CD1c-positive myeloid dendritic cell (primary cell): ENCODE measurements at regions not wholly inside any gene's neighbourhood (a gene's known extent, or its start where the extent isn't known, plus 50 kb on each side); places are given as distances from the start of the nearest gene placed in this dataset.

ENCODE experiments used
- DNase-seq: peaks from one replicate; pipeline ENCODE4 v3.0.0-alpha.2; 2016; ENCODE audit errors: extremely low spot score

DNA sequence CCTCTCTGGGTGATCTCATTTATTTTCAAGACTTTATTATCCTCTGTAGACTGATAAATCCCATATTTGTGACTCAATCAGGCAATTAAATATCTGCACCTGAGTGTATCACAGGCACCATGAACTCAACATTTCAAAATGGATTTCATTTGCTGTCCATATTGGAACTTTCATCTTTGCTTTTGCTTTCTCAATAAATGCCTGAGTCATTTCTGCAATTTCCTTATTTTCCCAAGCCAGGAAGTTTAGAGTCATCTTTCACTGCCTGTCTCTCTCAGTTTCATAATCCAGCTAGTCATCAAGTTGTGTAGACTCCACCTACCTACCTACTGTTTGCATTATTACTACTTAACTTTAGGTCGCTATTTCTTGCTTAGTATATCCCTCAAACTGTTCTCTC lies 540.9 kb downstream of the LMO4 start:
- DNase-seq = peak; percentile 87

DNA sequence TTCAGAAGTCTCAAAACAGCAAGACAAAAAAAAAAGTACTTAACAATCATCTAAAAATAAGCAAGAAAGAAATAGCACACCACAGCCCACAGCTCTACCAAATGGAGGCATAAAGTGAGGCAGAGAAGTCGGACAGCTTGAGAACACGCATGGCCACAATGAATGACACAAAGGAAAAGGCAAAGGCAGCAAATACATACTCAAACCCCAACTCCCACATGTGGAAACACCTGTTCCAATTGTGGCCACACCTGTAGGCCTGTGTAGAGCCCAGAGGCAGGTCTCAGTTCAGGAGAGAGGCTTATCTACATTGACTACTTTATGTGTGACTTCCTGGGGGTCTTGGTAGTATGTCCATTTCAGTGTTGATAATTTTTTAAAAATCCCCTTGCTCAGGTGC lies 543.5 kb downstream of the LMO4 start:
- no peak for DNase-seq

DNA sequence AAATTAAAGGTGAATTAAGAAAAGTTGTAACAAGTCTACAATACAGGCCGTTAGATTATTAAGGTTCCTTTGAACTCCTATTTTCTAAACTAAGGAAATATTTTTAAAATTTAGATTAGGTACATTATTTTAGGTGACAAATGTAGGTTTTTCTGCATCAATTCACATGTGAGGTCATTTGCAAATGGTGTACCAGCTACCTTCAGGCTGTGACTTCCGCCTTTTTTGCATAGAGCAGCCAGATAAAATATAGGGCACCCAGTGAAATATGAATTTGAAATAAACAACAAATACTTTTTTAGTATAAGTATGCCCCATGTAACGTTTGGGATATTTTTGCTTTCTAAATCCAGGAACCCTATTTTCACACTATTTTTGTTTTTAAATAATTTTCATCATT lies 544.0 kb downstream of the LMO4 start:
- no peak for DNase-seq

DNA sequence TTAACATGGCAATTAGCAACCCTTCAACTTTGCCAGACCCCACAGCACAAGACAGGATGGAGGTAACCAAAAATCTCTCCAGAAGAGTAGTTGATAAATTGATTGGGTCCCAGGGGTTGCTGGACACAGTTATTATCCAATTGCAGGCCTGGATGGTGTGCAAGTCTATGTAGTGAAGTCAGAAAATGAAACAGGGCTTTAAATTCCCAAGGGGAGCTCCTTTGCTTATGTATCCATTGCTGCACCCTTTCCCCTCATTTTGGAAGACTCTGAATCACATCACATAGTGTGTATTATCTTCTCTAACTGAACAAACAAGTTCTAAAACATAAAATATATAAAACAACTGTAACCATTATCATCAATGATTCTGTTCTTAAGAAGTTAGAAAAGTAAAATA lies 550.2 kb downstream of the LMO4 start:
- no peak for DNase-seq

DNA sequence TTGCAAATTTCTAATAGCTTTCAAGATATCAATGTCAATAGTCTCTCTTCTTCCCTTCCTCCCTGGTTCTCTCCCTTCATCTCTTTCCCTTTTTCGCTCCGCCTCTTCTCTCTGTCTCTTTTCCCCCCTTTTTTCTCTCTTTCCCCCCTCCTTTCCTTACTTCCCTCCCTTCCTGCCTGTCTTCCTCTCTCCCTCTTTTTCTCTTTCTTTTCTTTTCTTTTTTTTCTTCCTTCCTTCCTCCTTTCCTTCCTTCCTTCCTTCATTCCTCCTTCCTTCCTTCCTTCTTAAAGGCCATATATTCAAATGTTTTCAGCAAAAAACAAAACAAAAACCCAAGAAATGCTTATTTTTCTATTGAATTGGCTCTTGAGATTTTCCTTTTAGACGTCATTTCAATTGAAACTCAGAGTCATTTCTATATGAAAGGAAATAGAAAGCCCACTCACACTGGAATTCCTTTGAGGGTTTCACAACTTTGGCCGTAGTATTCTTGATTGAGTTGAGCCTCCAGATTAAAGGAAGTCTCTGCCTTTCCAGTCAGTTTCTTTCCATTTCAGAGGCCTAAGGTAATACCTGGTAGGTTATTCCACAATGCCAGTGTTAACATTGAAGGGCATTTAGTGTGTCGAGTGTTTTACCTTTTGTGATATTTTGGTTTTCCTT lies 551.5 kb downstream of the LMO4 start:
- no peak for DNase-seq

DNA sequence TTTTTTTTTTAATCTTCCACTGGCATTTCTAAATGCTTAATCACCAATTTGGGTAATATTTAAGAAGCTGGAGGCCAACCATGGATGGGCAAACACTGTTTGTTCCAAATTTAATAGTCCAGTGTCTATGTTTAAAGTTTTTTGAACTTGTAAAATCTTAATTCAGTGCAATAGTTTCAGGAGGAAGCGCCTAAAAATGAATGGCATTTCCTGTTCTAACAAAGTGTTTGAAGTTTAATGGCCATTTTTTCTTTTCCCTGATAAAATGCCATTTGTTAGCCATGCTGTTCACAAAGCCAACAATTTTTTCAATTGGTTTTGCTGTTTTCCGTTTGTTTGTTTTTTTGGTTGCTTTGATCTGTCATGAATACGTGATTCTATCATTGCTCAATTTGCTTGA lies 552.1 kb downstream of the LMO4 start:
- no peak for DNase-seq

DNA sequence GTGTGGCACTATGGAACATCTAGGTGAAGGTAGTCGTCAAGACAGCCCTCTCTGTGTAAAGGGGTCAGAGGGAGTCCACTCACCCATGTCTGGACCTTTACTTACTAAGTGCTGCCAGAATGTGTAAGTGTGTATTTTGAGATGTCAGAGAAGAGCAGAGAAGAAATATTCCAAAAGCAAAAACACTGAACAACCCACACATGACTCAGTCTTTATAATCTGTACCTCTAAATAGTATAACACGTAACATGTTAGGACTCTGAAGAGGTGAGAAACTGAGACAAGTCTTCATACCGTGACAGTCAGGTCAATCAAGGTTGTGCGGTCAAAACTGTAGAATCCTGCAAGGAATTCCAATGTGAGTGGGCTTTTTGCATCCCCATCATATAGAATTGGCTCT lies 555.2 kb downstream of the LMO4 start:
- DNase-seq = no peak

DNA sequence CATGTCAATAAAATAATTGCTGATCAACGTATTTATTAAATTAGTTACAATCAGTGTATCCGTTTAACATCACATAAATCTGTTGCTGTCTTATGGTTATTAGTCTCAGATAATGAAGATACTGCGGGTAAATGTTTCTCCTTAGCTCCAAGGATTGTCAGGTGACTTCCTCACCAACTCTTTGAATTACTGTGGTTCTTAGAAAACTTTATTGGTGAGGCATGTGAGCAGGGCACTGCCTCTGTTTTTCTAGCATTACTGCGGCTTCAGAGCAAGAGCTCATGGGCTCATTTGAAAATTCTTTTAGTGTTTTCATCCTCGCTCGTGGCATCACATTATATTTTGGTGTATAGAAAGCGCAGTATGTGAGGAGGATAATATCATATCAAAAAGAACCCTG lies 555.9 kb downstream of the LMO4 start:
- DNase-seq = no peak

DNA sequence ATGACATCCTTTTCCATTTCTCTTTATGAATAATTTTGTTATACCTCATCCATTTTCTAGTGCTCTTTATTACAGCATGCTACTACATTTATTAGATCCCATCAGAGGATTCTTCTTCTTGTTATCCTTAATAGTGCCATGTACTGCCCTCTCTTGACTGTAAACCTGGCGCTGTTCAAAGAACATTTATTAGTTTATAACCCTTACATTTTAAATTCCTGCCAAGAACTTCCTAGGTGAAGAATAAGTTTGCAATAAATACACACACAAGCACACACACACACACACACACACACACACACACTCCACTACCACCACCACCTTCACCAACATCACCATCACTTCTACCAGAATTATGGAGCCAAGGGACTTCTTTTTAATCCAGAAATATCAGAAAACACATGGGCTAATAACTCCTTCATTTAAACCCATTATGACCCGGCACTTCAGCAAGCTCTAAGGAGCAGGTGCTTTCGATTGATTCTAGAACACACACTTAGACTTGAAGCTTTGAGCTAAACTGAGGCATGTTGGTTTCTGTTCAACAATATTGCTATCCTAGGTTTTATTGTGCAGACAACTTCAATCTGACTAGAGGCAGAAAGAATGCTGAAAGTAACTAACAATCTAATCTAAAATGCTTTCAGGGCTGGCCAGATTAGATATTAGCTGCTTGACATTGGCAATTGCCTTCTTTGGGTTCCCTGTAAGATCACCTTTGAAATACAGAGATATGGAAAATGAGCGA lies 556.8 kb downstream of the LMO4 start:
- no peak for DNase-seq

DNA sequence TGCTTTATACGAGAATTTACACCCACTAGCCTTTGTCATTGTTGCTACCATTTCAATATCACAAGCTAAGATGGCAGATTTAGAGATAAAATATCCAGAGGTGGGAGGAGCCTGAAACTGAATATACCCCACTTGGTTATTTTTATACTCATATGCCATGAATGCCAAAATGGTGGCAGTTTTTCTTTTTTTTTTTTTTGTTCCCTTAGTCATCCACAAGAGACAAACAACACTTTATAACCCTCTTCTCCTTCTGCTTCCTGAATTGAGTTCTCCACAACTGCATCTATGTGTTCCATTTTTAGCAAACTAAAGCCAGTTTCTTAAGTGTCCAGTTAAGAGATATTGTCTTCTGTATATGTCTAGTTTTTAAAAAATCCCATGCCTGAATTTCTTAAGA lies 558.4 kb downstream of the LMO4 start:
- DNase-seq = no peak

DNA sequence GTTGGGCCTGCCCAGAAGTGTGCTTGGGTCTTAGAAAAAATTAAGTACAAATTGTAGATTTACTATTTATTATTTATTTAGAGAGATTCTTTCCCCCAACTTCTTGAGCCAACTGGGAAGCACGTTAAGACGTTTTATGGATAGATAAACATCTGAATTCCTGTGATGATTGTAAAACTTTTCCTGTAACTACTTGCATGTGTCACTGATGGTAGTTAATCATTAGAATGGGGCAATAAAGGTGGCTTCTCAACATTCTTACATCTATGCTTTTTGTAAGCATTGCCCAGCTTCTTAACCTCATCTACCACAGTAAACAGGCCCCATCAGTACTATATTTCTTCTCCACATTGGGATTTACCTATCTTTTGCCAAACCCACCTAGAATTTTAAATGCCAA lies 559.8 kb downstream of the LMO4 start:
- DNase-seq = no peak

DNA sequence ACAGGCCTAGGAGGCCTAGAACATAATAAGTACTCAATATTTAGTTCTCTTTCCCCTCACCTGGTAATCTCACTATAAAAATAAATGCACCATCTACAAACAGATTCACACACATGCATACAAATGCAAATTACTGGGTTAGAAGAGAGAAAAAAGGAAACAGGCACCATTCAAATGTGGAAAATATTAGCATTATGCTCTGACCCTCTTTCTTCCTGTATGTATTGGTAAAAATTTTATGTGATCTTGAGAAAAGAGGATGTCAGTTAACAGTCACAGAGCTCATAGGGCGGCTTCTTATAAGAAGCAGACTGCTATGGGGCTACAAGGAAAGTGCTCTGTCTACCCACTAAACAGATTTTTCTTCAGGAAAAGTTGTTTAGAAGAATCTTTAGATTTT lies 565.4 kb downstream of the LMO4 start:
- no peak for DNase-seq

DNA sequence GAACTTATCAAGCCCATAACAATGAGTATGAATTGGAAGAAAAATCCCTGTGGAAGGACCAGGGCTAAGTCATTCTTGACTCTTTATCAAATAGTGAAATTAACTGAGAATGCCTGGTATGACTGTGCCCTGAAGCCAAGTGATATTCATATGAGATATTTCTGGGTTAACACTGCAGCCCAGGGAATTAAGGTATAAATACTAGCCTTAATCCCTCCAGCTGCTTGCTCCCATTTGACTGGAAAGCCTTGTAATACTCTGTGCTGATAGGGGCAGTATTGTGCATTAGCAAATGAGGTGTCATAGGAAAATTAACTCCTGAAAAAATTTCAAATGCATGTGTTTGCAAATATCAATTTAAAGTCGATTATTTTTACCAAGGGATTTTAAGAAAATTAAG lies 568.8 kb downstream of the LMO4 start:
- no peak for DNase-seq

DNA sequence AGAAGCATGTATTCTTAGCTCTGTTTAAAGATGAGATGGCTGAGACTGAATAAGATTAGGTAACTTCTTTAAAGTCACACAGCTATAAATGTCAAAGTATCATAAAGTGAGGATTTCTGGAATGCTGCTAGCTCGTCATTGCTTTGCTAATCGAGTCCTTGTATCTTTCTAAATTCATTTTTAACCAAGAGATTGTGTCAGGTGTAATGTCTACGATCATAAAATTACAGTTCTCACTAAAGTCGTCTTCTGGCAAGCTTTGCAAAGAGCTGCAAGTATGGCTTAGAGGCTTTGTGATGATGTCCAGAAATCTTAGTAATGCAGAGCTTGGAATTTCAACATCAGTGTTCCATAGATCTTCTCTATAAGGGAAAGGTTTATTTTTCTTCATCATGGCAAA lies 569.8 kb downstream of the LMO4 start:
- no peak for DNase-seq

DNA sequence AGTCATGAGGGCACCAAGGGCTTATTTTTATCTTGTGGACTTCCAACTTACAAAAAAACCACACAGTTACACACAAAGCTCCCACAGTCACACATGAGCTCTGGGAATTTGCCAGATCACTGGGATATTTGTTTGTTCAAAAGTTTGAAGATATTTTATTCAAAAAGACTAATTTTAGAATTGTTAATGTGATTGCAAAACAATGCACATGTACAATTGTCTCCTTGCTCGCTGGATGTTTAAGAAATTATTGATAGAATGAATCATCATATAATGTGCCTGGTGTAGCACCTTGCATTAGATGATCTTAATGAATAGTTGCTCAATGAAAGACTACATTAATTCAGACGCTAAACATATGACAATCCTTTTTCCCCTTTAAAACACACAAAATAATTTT lies 570.3 kb downstream of the LMO4 start:
- DNase-seq = no peak

DNA sequence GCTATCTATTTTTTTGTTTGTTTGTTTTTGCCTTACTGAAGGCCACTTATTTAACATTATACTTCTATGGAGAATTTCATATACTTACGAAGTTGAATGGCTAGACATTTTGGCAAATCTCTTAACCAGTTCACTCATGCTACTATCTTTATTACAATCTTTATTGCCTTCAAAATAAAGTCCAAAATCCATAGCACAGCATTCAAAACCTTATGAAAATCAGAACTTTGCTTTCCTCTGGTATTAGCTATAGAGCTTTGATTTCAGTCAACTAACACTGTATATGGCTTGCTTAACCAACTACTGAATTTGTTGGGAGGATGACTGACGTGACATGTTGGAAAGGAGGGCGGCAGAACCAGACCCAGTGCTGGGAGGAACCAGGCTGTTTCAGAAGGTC lies 571.1 kb downstream of the LMO4 start:
- no peak for DNase-seq

DNA sequence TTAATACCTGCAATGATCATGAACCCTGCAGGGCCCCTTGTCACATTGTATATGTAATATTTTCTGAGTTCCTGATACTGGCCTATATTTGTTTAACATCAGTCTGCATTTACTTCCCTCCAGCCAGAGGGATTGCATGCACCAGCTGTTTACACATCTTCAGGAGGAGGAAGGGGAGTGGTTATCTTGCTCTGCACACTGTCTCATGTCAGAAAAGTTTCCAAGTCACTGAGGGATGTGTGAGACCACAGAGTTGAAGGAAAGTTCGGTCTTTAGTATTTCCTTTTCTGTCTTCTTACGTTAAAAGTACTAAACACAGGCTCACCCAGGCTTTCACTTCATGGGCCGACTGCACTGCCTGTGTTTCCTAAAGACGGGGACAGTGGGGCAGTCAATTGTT lies 574.1 kb downstream of the LMO4 start:
- DNase-seq = peak; percentile 43

DNA sequence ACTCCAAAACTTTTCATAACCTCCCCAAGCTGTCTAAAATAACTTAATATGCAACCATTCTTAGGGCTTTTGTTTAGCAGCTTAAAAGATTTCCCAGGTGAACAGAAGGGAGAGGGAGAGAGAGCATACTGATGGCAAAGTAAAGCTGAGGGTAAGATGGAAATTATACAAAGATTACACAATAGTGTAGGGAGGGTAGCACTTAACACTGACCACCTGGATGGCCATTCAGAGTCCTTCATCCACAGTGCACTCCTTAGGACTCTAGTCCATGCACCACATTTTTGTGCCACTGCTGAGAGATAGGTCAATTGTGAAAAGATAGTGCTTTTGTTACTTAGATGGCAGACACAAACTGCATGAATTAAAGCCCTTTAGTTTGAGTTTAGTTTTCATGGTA lies 574.6 kb downstream of the LMO4 start:
- no peak for DNase-seq

DNA sequence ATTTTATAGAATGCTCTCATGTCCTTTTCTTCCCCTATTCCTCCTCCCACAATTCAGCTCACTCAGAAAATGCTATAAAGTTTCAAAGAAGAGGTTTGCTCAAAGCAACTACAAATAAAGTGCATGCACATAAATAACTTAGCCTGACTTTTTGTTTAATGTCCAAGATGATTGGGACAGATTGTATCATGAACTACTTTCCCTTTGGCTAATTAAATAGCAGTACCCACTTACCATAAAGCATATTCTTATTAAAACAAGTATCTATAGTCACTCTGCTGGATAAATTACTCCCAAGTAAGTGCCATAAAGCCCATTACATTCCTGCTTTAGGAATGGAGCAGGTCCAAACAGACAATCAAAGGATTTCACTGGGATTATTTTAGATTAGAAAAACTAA lies 576.0 kb downstream of the LMO4 start:
- DNase-seq = no peak

DNA sequence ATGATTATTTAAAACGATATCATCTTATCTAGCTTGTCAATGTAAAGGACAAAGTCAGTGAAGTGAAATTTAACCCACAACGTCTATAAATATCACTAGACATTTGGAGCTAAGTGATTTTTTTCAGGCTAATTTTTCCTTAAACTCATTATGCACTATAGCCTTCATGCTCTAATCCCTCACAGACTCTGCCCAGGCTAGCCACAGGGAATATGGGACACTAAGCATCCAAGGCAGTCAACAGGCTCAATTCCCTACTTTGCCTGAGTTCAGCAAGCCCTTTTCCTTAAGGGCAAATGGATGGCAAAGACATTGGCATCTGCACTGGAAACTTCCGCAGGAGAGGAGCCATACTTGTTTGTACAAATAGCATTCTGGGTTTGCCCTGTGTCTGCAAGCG lies 577.0 kb downstream of the LMO4 start:
- no peak for DNase-seq

DNA sequence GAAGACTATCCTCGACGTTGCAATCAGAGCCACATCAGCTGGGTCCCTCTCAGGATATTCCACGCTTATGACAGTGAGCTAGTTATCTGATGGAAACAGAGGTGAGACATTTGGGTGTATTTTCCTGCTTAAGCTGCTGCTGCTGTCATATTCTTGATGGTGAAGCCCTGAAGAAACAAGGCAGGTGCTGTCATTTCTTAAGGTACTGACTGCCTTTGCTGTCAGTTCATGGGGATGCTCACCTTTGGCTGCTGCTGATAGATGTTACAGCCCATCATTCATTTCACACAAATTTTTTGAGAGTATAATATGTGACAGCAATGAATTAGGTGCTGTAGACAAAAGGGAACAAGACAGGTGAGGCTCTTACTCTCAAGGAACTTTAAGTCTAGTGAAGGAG lies 577.4 kb downstream of the LMO4 start:
- no peak for DNase-seq

DNA sequence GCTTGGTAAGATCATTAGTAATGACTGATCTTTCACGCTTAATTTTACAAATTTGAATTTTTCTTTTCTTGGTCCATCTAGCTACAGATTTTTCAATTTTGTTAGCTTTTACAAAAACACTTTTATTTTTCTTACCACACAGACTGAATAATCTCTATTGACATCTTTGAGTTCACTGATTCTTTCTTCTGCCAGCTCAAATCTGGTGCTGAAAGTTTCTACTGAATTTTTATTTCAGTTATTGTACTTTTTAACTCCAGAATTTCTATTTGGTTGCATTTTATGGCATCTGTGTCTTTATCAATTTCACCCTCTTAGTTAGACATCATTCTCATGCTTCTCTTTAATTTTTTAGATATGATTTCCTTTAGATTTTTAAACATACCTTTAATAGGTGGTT lies 584.7 kb downstream of the LMO4 start:
- no peak for DNase-seq

DNA sequence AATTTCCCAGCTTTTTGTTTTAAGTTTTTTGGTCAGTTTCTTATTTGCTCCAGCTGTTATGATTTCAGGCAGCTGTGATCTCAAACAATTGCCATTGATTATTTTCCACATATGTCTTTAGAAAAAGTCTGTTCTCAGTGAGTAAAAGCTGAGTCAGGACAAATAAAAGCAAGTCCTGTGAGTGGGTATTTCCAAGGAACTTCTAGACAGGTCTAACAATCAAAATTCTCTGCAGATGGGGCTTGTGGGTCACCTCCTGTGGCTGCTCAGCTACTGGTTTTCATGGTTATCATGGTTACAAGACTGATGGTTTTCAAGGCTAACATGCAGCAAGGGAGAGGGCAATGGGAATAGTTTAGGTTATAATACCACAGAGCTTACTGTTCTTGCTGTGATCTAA lies 585.7 kb downstream of the LMO4 start:
- DNase-seq = no peak

DNA sequence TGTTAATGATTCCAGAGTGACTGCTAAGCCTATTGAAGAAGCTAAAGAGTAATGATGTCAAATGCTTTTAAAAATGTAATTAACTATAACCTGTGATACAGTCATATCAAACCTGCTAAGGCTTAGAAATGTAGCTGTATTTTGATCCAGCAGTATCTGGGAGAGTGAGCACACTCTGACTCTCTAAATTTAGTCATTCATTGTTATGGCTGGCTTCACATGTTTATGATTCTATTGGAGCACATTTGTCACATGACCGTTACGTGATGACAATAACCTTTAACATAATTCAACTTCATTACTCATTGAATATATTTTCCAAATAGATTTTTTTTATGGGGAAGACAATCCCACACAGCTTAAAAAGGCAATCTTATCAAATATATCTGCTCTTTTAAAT lies 587.1 kb downstream of the LMO4 start:
- no peak for DNase-seq
